HG03354 (cell line): ENCODE measurements at regions not wholly inside any gene's neighbourhood (a gene's known extent, or its start where the extent isn't known, plus 50 kb on each side); places are given as distances from the start of the nearest gene placed in this dataset.

Source experiments
- ATAC-seq: cut with Tn5 transposase; IDR thresholded peaks from one replicate; pipeline ENCODE4 v1.9.1; 2021; ENCODE audit warnings: mild to moderate bottlenecking; ENCODE audit not compliant: unreplicated experiment, poor library complexity, severe bottlenecking

DNA sequence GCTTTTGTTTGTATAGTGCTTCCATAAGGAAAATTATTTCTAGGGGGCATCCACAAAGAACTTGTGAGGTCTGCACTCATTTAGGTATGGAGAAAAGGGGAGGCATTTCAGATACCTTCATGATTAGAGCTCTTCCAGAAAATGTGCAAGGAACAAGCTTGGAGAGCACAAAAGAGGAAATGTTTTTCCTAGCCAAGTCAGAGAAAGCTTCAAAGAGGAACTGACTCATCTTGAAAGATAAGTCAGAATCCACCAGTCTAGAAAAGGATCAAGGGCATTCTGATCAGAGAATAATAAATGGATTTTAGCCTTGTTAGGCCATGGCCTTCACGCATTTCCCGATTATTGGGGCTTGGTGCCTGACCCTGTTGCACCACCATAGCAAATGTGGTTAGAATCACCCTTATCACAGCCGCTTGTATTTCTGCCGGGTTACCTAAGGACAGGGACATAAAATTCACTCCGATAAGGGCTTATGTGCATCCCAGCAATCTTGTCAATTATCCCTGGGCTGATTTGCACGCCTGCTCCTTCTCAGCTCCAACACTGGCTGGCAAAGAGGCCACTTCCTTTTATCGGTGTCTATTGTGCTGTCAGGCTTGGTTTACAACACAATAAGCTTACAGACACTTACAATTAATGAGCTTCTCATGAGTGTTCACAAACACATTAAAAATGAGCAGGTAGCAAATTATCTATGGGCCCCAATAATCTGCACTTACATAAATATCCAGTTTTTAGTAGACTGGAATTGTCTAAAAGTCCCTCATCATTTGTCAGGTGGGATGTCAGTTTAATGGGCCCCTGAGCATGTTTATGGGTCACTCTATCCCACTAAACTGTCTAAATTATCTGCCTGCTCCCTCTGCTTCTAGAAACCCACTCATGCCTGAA lies 613.5 kb downstream of the SOX6 start:
- no peak for ATAC-seq

DNA sequence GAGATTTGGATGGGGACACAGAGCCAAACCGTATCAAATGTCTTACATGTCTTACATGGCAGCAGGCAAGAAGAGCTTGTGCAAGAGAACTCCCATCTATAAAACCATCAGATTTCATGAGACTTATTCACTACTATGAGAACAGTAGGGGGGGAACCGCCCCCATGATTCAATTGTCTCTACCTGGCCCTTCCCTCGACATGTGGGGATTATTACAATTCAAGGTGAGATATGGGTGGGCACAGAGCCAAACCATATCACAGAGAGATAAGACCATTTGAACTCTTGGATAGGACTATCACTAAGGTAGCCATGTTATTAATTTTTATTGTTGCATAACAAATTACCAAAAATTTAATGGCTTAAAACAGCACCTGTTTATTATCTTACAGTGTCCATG lies 611.7 kb downstream of the SOX6 start:
- ATAC-seq: no peak

DNA sequence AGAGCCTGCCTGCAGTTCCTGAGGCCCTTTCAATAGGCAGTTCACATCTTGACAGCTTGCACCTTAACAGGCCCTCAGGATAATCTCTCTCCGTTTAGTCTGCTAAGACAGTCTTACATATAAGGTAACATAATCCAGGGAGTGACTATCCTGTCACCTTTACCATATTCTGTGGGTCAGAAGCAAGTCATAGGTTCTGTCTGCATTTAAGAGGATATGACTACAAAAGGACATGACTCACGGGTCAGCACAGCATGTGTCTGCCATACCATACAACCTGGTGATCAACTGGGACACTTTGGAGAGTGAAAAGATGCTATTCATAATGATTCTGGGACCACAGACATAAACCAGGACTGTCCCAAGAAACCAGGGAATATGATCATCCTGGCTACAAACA lies 611.1 kb downstream of the SOX6 start:
- ATAC-seq: no peak

DNA sequence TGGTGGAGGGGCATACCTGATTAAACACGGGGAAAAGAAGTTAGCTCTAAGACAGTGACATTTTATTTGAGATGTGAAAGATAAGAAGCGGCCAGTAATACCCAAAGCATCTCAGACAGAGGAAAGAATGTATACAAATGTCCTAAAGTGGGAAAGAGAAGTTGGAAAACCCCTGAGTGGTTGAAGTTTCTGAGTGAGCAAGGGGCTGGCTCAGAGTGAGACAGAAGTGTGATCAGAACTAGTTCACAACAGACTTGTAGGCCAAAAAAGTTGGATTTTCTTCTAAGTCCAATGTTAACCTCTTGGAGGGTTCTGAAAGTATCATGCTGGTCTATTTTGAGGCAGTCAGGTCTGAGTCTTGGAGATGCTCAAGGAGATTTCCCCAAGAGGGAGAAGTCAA lies 608.7 kb downstream of the SOX6 start:
- no peak for ATAC-seq

DNA sequence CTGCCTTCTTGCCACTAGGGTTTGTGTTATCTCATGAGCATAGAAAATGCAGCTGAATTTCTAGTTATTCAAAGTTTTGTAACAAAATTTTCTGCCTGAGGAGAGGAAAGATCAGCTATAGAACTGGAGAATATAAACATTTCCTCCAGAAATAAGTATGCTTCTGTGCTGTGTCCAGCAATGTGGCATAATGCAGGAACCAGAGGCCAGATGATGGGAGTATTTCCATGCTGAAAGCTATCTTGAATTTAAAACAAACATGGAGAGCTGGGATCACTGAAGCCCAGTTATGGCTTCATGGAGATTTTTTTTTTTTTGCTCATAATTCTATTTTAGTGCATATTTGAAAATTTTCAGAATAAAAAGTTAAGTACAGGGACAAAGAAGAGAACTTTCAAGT lies 608.2 kb downstream of the SOX6 start:
- no peak for ATAC-seq

DNA sequence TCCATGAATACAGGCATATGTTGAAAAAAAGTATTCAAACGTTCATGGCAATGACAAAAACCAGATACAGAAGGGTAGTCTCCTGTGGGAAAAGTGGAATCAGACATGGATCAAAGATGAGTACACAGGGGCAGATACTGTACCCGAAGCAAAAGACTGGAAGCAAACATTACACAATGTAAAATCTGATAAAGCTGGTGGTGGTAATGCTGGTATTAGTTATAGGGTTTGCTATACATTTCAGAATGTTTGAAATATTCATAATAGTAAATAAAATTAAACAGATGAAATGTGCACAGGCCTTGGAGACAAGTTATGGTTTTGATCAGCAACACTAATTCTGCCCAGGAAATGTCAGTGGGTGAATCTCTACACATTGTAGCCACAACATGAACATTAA lies 607.6 kb downstream of the SOX6 start:
- no peak for ATAC-seq

DNA sequence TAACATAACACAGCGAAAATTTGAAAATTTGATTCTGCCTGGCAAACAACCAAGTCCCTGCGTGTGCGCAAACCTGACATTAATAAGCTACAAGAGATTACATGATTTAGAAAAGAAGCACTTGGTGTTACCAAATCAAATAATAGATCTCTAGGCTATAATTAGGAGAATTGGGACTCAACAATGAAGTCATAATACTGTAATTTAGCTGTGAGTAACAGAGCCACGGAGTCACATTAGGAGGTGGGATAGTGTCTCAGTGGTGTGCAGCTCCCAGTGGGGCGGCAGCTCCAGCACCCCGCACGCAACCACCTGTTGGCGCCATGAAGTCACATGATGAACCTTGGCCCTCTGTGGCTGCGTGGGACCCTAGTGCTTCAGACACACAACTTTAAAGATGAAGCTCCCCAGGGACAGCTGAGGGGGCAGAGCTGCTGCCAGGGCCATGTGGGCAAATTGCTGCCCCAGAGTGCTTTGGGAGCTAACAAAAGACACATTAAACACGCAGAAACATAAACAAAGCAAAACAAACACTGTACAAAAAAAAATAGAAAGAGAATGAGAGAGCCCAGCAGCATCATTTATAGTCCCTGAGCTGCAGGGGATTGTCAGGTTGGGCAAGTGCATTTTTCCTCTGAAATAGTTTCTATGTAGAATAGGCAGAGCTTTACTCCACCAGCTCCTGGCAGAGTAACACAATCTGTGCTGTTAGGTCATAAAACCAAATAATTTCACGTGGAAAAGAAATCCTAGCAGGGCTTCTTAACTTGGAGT lies 605.6 kb downstream of the SOX6 start:
- ATAC-seq: no peak

DNA sequence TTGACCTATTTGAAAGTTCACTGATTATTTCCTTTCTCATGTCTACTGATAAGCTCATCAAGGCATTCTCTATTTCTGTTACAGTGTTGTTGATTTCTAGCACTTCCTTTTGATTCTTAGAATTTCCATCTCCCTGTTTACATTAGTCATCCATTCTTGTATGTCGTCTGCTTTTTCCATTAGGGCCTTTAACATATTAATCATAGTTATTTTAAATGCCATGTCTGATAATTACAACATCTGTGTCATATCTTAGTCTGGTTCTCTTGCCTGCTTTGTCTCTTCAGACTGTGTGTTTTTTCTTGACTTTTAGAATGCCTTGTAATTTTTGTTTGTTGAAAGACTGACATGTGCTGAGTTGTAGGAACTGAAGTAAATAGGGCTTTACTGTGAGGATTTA lies 602.1 kb downstream of the SOX6 start:
- ATAC-seq: no peak

DNA sequence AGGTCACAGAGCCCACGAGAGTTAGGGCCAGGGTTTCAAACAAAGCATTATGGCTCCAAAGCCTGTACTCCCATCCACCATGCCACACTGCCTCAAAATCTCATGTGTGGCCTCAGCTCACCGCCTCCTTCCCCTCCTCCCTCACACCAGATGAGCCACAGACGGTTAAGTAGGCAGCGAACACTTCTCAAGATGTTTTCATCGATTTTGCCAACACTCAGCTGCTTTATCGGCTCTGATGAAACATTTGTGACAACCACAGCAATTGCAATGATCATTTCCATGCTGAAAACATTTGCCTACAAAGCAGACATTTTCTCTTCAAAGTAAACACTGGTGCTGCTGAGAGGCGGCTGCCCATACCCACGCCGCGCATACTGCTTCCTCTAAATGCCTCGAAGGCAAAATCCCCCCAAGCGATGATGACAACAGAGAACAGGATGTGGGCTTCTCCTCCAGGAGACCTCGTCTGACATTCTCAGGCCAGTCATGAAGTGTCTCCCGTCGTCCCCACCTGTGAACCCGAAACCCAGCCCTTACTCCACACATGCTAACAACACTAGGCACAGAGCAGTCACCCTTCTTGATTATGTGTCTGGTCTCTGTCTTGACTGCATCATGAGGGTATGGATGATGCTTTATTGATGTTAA lies 599.2 kb downstream of the SOX6 start:
- no peak for ATAC-seq

DNA sequence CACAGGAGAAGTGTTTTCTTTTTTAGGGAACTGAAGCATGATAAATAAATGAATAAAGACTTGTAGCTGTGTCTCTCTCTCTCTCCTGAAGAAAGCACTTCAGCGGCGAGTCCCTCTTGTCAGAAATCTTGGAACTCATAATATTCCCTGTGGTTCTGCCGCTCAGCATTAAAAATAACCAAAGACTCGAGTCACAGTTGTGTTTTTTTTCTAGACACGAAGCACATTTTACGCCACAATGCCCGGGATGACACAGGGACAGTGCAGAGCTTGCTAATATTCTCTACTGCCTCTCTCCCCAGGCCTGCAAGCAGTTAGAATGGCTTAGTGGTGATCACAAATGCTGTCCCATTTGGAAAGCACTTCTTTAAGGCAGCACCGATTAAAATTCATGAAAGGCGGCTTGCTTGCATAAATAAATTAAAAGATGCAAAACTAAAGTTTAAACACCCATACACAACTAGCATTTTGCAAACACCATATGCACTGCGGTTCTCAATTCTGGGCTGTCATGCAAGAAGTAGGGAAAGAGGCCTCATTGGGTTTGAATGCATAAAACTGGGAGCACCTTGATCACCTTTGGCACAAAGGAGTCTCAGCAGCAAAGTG lies 597.4 kb downstream of the SOX6 start:
- ATAC-seq: no peak

DNA sequence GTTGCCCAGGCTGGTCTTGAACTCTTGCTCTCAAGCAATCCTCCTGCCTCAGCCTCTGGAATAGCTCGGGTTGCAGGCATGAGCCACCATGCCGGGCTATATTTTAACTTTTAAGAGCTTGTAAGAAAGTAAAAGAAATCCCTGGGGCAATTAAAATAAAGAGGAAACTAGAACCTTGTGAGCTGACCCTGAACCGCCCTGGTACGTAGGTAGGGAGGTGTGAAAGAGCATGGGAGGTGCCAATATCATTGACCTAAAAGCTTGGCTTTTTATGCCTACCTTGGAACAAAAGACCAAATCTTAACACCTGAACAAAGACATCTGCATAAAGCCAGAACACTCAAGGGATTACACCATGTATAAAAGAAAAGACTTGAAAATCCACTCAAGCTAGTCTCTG lies 595.1 kb downstream of the SOX6 start:
- no peak for ATAC-seq

DNA sequence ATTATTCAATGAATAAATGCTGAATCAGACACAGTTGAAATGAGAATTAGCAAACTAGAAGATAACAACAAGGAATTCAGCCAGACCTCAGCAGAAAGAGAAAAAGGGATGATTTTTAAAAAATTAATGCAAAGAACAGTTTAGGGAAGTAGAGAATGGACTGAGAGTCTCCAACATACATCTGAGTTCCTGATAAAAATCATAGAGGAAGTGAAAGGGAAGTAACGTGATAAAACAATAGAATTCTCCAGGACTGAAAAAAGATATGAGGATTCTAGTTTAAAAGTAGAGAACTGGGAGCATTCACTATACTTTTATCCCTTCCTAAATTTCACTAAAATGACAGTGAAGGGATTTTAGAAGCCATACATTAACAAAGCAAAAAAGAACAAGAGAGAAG lies 592.0 kb downstream of the SOX6 start:
- ATAC-seq: no peak

DNA sequence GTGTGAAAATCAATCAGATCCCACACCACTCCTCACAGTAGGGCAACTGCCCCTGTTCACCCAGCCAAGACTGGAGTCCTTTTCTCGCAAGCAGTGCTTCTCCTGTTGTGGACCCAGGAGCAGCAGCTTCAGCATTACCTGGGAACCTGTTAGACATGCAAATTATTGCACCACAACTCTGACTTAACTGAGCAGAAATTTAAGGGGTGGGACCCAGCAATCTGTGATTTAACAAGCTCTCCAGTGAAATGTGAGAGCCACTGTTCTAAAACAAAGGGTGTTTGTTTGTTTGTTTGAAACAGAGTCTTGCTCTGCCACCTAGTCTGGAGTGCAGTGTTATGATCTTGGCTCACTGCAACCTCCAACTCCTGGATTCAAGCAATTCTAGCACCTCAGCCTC lies 591.4 kb downstream of the SOX6 start:
- ATAC-seq: no peak

DNA sequence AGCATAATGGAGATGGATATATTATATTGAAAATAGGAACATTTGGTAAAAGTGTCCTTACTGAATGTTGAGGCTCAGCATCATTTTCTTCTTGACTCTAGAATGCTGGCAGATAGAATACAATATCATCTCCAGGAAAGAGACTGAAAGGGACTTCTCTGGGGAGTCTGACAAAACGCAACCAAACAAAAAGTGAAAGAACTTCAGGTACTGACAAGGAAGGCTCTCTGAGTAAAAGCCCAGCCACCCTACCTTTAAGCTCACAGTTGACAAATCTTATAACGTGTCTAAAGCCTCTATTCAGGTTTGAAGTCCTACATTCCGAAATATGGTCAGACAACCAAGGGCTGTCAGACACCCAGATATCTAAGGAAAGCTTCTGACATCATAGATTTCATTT lies 590.8 kb downstream of the SOX6 start:
- no peak for ATAC-seq

DNA sequence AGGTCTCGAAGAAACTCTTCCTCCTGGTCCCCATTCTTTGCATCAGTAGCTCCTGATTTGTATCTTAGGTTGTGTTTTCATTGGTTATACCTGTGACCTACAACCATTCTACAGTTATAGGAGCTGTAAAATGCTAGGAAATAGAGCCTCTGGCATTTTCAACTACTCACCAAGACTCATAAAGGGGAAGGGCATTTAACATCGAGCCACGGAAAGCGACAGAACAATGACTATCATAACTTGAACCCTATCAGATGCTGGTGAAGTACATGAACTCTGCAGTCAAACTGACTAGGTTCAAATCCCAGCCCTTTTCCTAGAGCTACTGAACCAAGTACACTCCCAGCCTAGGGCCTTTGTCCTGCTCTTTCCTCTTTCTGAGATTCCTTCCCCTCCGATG lies 588.0 kb downstream of the SOX6 start:
- no peak for ATAC-seq

DNA sequence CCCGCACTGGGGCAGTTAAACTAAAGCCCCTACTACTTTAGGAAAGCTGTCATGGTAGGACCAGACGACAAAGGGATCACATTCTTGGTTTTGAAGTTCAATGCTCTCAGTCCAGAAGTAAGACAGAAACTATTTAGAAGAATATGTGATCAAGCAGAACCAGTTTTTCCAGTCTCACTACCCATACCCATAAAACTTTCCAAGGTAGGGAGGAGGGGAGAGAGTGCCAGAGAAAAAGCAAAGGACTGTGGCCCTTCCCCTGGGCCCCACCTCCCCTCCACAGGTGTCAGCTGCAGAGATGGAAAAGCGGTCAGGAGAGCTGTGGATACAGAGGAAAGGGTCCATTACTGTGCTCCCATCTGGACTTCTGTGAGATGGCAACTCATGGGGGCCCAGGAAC lies 587.1 kb downstream of the SOX6 start:
- ATAC-seq: no peak

DNA sequence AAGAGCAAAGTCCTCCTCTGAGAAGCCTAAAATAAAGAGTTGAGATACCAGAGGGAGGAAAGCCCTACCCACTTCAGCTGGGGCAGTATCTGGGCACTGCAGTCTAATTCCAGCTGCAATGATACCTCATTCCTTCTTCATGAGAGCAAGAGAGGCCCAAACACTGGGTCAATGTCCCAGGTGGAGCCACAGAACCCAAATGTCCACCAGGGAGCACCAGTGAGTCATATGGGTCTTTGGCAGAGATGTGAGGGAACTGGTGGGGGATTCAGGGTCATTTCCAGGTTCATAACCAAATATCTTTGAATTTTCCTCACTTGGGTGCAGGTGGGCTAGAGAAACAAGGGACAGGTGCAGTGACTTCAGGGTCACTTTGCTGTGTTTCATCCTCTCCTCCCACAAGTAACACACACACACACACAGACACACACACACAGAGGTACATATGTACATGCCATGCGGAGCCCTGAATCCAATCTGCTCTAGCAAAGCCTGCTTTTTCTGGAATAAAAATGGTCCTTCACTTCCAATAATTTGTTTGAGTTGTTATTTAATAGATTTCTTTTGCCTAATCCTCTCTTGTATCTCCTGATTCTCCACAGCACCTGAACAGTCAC lies 585.4 kb downstream of the SOX6 start:
- ATAC-seq: no peak

DNA sequence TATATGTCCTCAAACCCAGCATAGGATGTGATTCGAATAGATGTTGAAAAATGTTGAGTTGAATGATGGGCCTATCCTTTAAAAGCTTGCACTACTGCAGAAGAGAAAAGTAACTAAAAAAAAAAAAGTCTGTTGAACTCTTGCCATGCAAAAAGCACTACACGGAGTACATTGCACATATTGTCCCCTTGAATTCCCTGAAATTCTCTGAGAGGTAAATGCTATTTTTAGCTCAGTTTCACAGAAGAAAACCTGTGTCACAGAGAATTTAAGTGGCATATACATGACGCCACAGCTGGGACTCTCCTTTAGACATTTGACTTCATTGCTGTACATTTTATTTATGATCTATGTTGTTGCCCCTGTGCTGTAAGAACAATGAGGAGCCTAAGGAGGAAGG lies 583.8 kb downstream of the SOX6 start:
- no peak for ATAC-seq

DNA sequence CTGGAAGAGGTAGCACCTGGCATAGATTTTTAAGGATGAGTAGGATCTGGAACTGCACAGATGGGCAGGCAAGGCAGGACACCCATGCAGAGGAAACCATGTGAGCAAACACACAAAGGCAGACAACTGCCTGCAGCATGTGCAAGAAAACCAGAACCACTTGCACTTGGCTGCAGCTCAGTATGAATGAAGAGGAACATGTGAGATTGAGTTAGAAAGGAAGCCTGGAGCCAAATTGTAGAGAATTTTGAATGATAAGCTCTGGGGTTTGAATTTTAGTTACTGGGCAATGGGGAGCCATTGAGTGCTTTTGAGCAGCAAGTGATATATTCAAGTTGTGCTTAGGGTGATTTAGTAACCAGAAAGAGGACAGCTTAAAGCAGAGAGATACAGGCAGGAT lies 583.4 kb downstream of the SOX6 start:
- no peak for ATAC-seq
